Hematopoietic multipotent progenitor cell treated with erythropoietin and hydrocortisone succinate and interleukin-3 and kit ligand, for 17 days (in vitro differentiated cells): ENCODE measurements at regions not wholly inside any gene's neighbourhood (a gene's known extent, or its start where the extent isn't known, plus 50 kb on each side); places are given as distances from the start of the nearest gene placed in this dataset.
"Not testable (repeated sequence)": the region's sequence is repeated elsewhere in the genome, so short reads cannot be mapped to it uniquely, and the experiment has no call there.

ENCODE experiments used
- DNase-seq: peaks from one replicate; pipeline ENCODE4 v3.0.0-alpha.2; 2015; ENCODE audit warnings: low spot score

DNA sequence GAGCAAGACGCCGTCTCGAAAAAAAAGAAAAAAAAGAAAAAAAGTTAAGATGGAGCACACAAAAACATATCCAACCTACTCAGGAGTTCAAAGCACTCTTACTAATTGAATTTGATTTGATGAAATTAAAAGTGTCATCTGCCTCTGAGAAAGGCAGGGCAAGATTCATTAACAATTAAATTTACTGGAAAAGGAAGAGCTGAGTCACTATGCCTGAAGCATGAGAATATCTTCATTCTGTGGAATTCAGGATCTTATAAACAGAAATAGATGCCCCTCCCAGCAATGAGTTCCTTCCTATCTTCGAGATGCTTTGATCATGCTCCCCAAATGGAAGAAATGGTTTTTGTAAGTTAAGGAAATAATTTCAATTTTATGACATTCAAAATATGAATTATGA lies 61.0 kb upstream of the ST3GAL6 start:
- no peak for DNase-seq

DNA sequence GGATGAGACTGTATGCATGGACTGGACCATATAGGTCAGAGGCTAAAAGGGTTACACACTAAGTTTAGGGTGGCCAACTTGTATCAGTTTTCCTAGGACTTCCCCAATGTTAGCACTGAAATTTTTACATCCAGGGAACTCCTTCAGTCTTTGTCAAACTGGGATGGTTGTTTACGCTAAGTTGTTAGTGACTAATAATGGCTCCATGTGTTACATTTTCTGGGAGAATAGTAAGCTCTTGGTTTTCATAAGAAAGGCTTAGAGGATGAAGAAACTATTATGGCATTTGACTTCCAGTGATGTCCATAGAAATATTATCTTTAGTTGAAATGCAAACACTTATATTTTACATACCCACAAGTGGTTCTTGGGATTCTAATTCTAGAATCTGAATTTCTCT lies 57.9 kb upstream of the ST3GAL6 start:
- DNase-seq: no peak

DNA sequence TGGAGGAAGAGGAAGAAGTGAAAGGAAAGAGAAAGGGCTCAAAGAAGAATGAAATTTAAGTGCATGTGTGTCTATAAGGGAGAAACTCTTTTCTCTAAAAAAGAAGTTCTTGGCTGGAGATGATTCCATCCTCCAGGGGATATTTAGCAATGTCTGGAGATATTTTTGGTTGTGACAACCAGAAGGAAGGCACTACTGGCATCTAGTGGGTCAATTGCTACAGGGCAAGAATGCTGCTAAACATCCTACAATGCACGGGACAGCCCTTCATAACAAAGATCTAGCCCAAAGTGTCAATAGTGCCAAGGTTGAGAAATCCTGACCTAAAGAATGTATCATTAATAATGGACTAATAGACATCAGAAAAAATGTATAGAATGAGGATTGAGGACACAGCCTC lies 57.4 kb upstream of the ST3GAL6 start:
- DNase-seq: no peak

DNA sequence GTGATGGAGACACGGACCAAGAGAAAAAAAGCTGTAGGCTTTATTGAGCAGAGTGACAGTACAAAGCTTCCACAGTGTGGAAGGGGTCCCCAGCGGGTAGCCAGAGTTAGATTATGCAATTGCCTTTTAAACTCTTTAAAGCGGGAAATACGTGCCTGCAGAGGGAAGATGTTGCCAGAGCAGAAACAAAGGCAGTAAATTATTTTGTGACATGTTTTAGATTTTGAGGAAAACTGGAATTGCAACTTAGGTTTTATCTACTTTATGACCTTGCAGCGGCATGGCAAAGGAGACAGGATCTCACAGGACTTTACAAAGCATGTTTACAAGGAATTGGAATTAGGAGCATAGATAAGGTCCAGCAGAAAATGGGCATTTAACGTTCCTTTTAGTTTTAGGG lies 54.5 kb upstream of the ST3GAL6 start:
- not testable (repeated sequence) for DNase-seq

DNA sequence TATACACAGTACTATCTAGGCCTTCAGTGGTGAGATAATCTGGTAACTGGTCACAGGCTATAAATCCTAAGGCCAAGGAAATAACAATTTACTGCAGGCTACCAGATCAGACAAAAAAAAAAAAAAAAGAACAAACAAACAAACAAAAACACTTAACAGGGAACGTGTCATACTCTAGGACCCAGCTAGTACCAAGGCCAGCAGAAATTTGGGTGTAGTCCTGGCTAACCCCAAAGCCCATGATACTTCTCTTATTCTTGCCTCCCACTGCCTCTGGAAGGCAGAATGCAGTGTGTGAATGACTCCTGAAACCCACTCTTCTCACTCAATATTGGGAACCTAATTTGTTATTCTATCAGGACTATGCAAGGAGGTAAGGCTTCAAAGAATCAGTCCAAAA lies 53.7 kb upstream of the ST3GAL6 start:
- no peak for DNase-seq

DNA sequence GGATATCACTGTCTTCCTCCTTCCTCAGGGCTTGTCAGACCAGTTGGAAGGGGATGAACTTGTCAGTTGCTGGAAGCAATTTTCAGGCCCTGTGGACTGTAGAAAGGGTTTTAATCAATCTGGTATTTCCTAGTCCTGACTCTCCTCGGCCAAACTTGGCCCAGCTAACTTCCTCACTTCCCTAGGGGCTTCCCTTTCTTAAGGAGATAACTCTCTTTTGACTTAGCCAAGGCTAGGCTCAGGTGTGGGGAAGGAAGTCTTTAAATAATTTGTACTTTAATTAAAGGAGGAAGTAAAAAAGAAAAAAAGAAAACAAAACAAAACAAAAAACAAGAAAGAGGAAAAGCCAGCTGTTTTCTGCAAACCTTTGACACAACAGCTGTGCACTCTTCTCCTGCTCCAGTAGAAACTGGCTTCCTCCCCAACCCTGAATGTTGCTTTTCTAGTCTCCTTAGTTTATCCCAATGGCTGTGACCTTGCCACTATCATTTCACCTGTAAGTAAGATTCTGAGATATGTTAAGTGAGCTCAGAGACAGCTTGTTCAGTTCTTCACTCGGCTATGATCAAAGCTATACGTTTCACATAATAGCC lies 53.0 kb upstream of the ST3GAL6 start:
- no peak for DNase-seq

GRCh38 chr3:98711426-98711825 lies 51.7 kb upstream of the ST3GAL6 start:
- no peak for DNase-seq

GRCh38 chr3:98712726-98713125 lies 50.4 kb upstream of the ST3GAL6 start:
- DNase-seq: no peak

- not testable (repeated sequence) for DNase-seq
Observed at GRCh38 chr3:98713332-98713731, 49.8 kb upstream of the ST3GAL6 start.
